Endodermal cell (in vitro differentiated cells): ENCODE measurements at regions not wholly inside any gene's neighbourhood (a gene's known extent, or its start where the extent isn't known, plus 50 kb on each side); places are given as distances from the start of the nearest gene placed in this dataset.
"Not testable (repeated sequence)": the region's sequence is repeated elsewhere in the genome, so short reads cannot be mapped to it uniquely, and the experiment has no call there.

ENCODE experiments used
- DNase-seq: peaks from one replicate; pipeline ENCODE4 v3.0.0-alpha.2; 2017
- H3K27ac ChIP-seq: 2 replicates; pipeline ENCODE4 v1.5.1; 2013; ENCODE audit warnings: mild to moderate bottlenecking, low read depth, low read length, moderate library complexity
- H3K27me3 ChIP-seq: 2 replicates; pipeline ENCODE4 v1.6.1; 2013; ENCODE audit warnings: mild to moderate bottlenecking, low read length, moderate library complexity; ENCODE audit not compliant: insufficient read depth, control insufficient read depth, poor library complexity, severe bottlenecking
- H3K36me3 ChIP-seq: 2 replicates; pipeline ENCODE4 v1.7.0; 2013; ENCODE audit warnings: mild to moderate bottlenecking, low read length, moderate library complexity; ENCODE audit not compliant: control insufficient read depth, insufficient read depth
- H3K4me1 ChIP-seq: one replicate; pipeline ENCODE4 v1.7.0; 2013; ENCODE audit warnings: low read length; ENCODE audit not compliant: control insufficient read depth, insufficient read depth
- H3K4me3 ChIP-seq: 2 replicates; pipeline ENCODE4 v1.5.1; 2013; ENCODE audit warnings: mild to moderate bottlenecking, low read length, moderate library complexity
- H3K9ac ChIP-seq: 2 replicates; pipeline ENCODE4 v1.6.1; 2013; ENCODE audit warnings: mild to moderate bottlenecking, low read length, moderate library complexity; ENCODE audit not compliant: poor library complexity, severe bottlenecking; ENCODE audit errors: extremely low read depth
- H3K9me3 ChIP-seq: 2 replicates; pipeline ENCODE4 v1.6.1; 2013; ENCODE audit warnings: mild to moderate bottlenecking, low read length, moderate library complexity; ENCODE audit not compliant: control insufficient read depth
- H3K27ac Mint-ChIP-seq: 2 replicates; pipeline ENCODE4 v1.8.0; 2020; ENCODE audit warnings: mixed read lengths
- H3K27me3 Mint-ChIP-seq: 2 replicates; pipeline ENCODE4 v1.8.0; 2021; ENCODE audit warnings: mild to moderate bottlenecking, mixed read lengths; ENCODE audit not compliant: insufficient read depth
- H3K36me3 Mint-ChIP-seq: 2 replicates; pipeline ENCODE4 v1.8.0; 2020; ENCODE audit warnings: low read depth, mixed read lengths
- H3K4me1 Mint-ChIP-seq: 2 replicates; pipeline ENCODE4 v1.8.0; 2020; ENCODE audit warnings: mixed read lengths
- H3K4me3 Mint-ChIP-seq: 2 replicates; pipeline ENCODE4 v1.8.0; 2020; ENCODE audit warnings: mild to moderate bottlenecking, moderate library complexity, mixed read lengths
- H3K9me3 Mint-ChIP-seq: 2 replicates; pipeline ENCODE4 v1.8.0; 2020; ENCODE audit warnings: mild to moderate bottlenecking, mixed read lengths
- CTCF ChIP-seq: fragments of 200-600 bp; sonication (generic); conservative IDR thresholded peaks from 2 replicates; pipeline ENCODE4 v1.5.0; 2021; ENCODE audit warnings: antibody characterized with exemption, mild to moderate bottlenecking
- WGBS, 2 experiments: methylation state at CpG; one replicate each; pipeline versions ENCODE4 v1.1.5 to v1.1.7; 2013; ENCODE audit warnings: missing lambda C conversion rate in 2 of 2, mixed read lengths in 1 of 2; ENCODE audit not compliant: insufficient coverage in 1 of 2, insufficient read length in 1 of 2; 5-methylcytosine and 5-hydroxymethylcytosine counted together

DNA sequence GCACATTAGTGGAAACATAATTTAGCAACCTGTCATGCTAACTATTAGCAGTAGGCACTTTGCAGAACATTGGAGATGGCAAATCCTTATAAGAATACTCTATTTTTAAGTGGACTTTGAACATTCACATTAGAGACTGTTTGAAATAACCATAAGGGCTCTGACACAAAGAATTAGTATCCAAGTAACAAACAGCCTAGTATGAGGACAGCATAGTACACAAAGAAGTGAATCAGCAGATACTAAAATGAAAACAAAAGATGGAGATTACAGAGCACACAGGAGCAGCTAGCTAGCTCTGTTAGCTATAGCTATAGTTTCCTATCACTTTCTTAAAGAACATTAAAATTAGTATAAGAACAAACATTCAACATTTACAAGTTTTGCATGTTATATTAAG is 256.3 kb upstream of the SPOPL start:
- no peaks in the 10 kb centered on the region for H3K9me3 ChIP-seq
- peaks cover 16% of the 10 kb centered on the region for H3K4me1 Mint-ChIP-seq
- no peak overlapping the region for H3K4me3 Mint-ChIP-seq
- H3K36me3 Mint-ChIP-seq: no peaks in the 10 kb centered on the region
- H3K36me3 ChIP-seq: no peaks in the 10 kb centered on the region
- H3K27ac Mint-ChIP-seq: no peak overlapping the region
- TF ChIP-seq CTCF: no peak
- no peak overlapping the region for H3K4me3 ChIP-seq
- no peaks in the 10 kb centered on the region for H3K27me3 ChIP-seq
- no peaks in the 10 kb centered on the region for H3K4me1 ChIP-seq
- H3K9me3 Mint-ChIP-seq: no peaks in the 10 kb centered on the region
- DNase-seq: no peak
- H3K9ac ChIP-seq: no peak overlapping the region
- no peaks in the 10 kb centered on the region for H3K27me3 Mint-ChIP-seq
- H3K27ac ChIP-seq: no peak overlapping the region

- 71% methylated on average over 1 of the region's 2 CpGs; no CpG with 5 or more reads in 1 of the 2 experiments for WGBS, 2 experiments
- peaks cover 16% of the 10 kb centered on the region for H3K4me1 Mint-ChIP-seq
- Histone ChIP-seq H3K9me3 (no peaks in the 10 kb centered on the region), H3K9ac (no peak overlapping the region), H3K36me3 (no peaks in the 10 kb centered on the region), H3K27me3 (no peaks in the 10 kb centered on the region), H3K4me1 (no peaks in the 10 kb centered on the region), H3K27ac (no peak overlapping the region), H3K4me3 (no peak overlapping the region)
- TF ChIP-seq CTCF: no peak
- DNase-seq: no peak
- H3K36me3 Mint-ChIP-seq: no peaks in the 10 kb centered on the region
- no peaks in the 10 kb centered on the region for H3K9me3 Mint-ChIP-seq
- no peaks in the 10 kb centered on the region for H3K27me3 Mint-ChIP-seq
- H3K4me3 Mint-ChIP-seq: no peak overlapping the region
- no peak overlapping the region for H3K27ac Mint-ChIP-seq
These were observed 254.3 kb upstream of the SPOPL start for GRCh38 chr2:138247302-138247701.

- Histone ChIP-seq H3K4me1 (no peaks in the 10 kb centered on the region), H3K9ac (no peak overlapping the region), H3K36me3 (no peaks in the 10 kb centered on the region), H3K27ac (no peak overlapping the region), H3K4me3 (no peak overlapping the region), H3K9me3 (no peaks in the 10 kb centered on the region), H3K27me3 (no peaks in the 10 kb centered on the region)
- Mint-ChIP-seq H3K4me3 (no peak overlapping the region), H3K4me1 (peaks cover 15% of the 10 kb centered on the region), H3K27ac (no peak overlapping the region), H3K36me3 (no peaks in the 10 kb centered on the region), H3K27me3 (no peaks in the 10 kb centered on the region), H3K9me3 (peaks cover 5% of the 10 kb centered on the region)
- DNase-seq: no peak
- TF ChIP-seq CTCF: no peak
These were observed 252.4 kb upstream of the SPOPL start for GRCh38 chr2:138249207-138249606.

DNA sequence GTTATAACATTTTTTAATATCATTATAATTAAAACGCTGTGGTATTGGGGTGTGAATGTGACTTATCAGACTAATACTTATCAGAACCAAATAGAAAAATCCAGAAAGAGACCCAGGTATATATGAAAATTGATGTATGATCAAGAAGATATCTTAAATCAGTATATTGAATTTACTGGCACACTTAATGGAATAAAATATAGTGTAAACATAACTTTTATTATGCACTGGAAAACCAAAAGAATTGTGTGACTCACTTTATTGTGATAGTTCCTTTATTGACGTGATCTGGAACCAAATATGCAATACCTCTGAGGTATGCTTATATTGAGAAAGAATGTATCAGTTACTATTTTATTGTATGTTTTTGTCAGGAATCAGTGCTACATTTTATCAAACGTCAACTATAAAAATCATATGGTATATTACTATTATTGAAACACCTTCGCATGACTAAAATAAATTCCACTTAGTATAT is 250.7 kb upstream of the SPOPL start:
- not testable (repeated sequence) for H3K27ac Mint-ChIP-seq, H3K4me3 ChIP-seq, H3K27me3 ChIP-seq, H3K4me3 Mint-ChIP-seq, H3K27me3 Mint-ChIP-seq, H3K36me3 ChIP-seq, H3K9me3 ChIP-seq, DNase-seq, H3K4me1 ChIP-seq, H3K27ac ChIP-seq, H3K36me3 Mint-ChIP-seq, H3K9ac ChIP-seq
- WGBS, 2 experiments: no CpG with 5 or more reads among the region's 4 CpGs
- peaks cover 13% of the 10 kb centered on the region for H3K9me3 Mint-ChIP-seq
- H3K4me1 Mint-ChIP-seq: peaks cover 14% of the 10 kb centered on the region
